ENCODE measurements at regions not wholly inside any gene's neighbourhood (a gene's known extent, or its start where the extent isn't known, plus 50 kb on each side); places are given as distances from the start of the nearest gene placed in this dataset.

- no peak for DNase-seq (ENCODE audit: low read depth)
- H3K4me3 ChIP-seq (ENCODE audit: low read length): no peak overlapping the region
- TF ChIP-seq CTCF (IDR thresholded peaks at IDR 0.05; ENCODE audit: insufficient read depth, low read depth, low read length, missing control alignments): no peak
Measured at GRCh38 chr15:87618203-87618725, 638.3 kb downstream of the NTRK3 start.

- no peak overlapping the region for H3K4me3 ChIP-seq (ENCODE audit: low read length)
- no peak for TF ChIP-seq CTCF (IDR thresholded peaks at IDR 0.05; ENCODE audit: insufficient read depth, low read depth, low read length, missing control alignments)
- DNase-seq (ENCODE audit: low read depth): no peak
Measured at GRCh38 chr15:87614704-87615103, 641.8 kb downstream of the NTRK3 start.

GRCh38 chr15:87610366-87610765 lies 646.2 kb downstream of the NTRK3 start:
- TF ChIP-seq CTCF (IDR thresholded peaks at IDR 0.05; ENCODE audit: insufficient read depth, low read depth, low read length, missing control alignments): no peak
- H3K4me3 ChIP-seq (ENCODE audit: low read length): no peak overlapping the region
- no peak for DNase-seq (ENCODE audit: low read depth)

GRCh38 chr15:87609894-87610293 lies 646.6 kb downstream of the NTRK3 start:
- TF ChIP-seq CTCF (IDR thresholded peaks at IDR 0.05; ENCODE audit: insufficient read depth, low read depth, low read length, missing control alignments): no peak
- no peak for DNase-seq (ENCODE audit: low read depth)
- H3K4me3 ChIP-seq (ENCODE audit: low read length): no peak overlapping the region

GRCh38 chr15:87609474-87609873 lies 647.1 kb downstream of the NTRK3 start:
- no peak for TF ChIP-seq CTCF (IDR thresholded peaks at IDR 0.05; ENCODE audit: insufficient read depth, low read depth, low read length, missing control alignments)
- DNase-seq (ENCODE audit: low read depth): peak; percentile 45
- no peak overlapping the region for H3K4me3 ChIP-seq (ENCODE audit: low read length)

GRCh38 chr15:87608238-87609028 lies 648.1 kb downstream of the NTRK3 start:
- TF ChIP-seq CTCF (IDR thresholded peaks at IDR 0.05; ENCODE audit: insufficient read depth, low read depth, low read length, missing control alignments): no peak
- H3K4me3 ChIP-seq (ENCODE audit: low read length): no peak overlapping the region
- DNase-seq (ENCODE audit: low read depth): no peak

GRCh38 chr15:87606971-87607370 lies 649.6 kb downstream of the NTRK3 start:
- no peak overlapping the region for H3K4me3 ChIP-seq (ENCODE audit: low read length)
- DNase-seq (ENCODE audit: low read depth): no peak
- no peak for TF ChIP-seq CTCF (IDR thresholded peaks at IDR 0.05; ENCODE audit: insufficient read depth, low read depth, low read length, missing control alignments)

Measured in epithelial cell of esophagus (primary cell).